H9 (cell line): ENCODE measurements at regions not wholly inside any gene's neighbourhood (a gene's known extent, or its start where the extent isn't known, plus 50 kb on each side); places are given as distances from the start of the nearest gene placed in this dataset.

Experiments
- DNase-seq: peaks from one replicate; pipeline ENCODE4 v3.0.0-alpha.2; 2017
- H2AFZ ChIP-seq: one replicate; pipeline ENCODE4 v1.6.1; 2013; ENCODE audit warnings: mild to moderate bottlenecking, low read length, control low read depth, moderate library complexity
- H2AK5ac ChIP-seq: 2 replicates; pipeline ENCODE4 v1.6.1; 2013; ENCODE audit warnings: low read length, control low read depth, mixed read lengths; ENCODE audit not compliant: insufficient read length
- H2BK120ac ChIP-seq: one replicate; pipeline ENCODE4 v1.6.1; 2013; ENCODE audit warnings: low read depth, mild to moderate bottlenecking, low read length, control low read depth, inconsistent platforms; ENCODE audit not compliant: poor library complexity, severe bottlenecking
- H2BK12ac ChIP-seq: 2 replicates; pipeline ENCODE4 v1.6.1; 2013; ENCODE audit warnings: low read length, control low read depth, mixed read lengths, low read depth; ENCODE audit not compliant: insufficient read length
- H2BK15ac ChIP-seq: 2 replicates; pipeline ENCODE4 v1.6.1; 2013; ENCODE audit warnings: low read depth, low read length, control low read depth
- H2BK20ac ChIP-seq: one replicate; pipeline ENCODE4 v1.6.1; 2013; ENCODE audit warnings: low read depth, mild to moderate bottlenecking, low read length, control low read depth, inconsistent platforms; ENCODE audit not compliant: poor library complexity, severe bottlenecking
- H2BK5ac ChIP-seq: 2 replicates; pipeline ENCODE4 v1.6.1; 2013; ENCODE audit warnings: low read length, control low read depth, mixed read lengths; ENCODE audit not compliant: insufficient read length
- H3K14ac ChIP-seq: 2 replicates; pipeline ENCODE4 v1.6.1; 2013; ENCODE audit warnings: low read length, control low read depth; ENCODE audit not compliant: insufficient read depth
- H3K18ac ChIP-seq: 2 replicates; pipeline ENCODE4 v1.6.1; 2013; ENCODE audit warnings: low read depth, mild to moderate bottlenecking, mixed read lengths, low read length, control low read depth; ENCODE audit not compliant: insufficient read length
- H3K23ac ChIP-seq: 2 replicates; pipeline ENCODE4 v1.6.1; 2013; ENCODE audit warnings: low read length, control low read depth, mixed read lengths, low read depth; ENCODE audit not compliant: insufficient read length
- H3K23me2 ChIP-seq: 2 replicates; pipeline ENCODE4 v1.6.1; 2013; ENCODE audit warnings: low read depth, mild to moderate bottlenecking, mixed read lengths, low read length, control low read depth; ENCODE audit not compliant: insufficient read length, poor library complexity, severe bottlenecking
- H3K27ac ChIP-seq: 2 replicates; pipeline ENCODE4 v1.5.1; 2013; ENCODE audit warnings: low read length, control low read depth, mixed read lengths, low read depth; ENCODE audit not compliant: insufficient read length
- H3K27me3 ChIP-seq: 2 replicates; pipeline ENCODE4 v1.6.1; 2013; ENCODE audit warnings: low read length, control low read depth, inconsistent platforms; ENCODE audit not compliant: insufficient read depth
- H3K4ac ChIP-seq: 2 replicates; pipeline ENCODE4 v1.6.1; 2013; ENCODE audit warnings: low read depth, mild to moderate bottlenecking, control low read depth, inconsistent platforms, low read length, moderate library complexity
- H3K4me1 ChIP-seq: 2 replicates; pipeline ENCODE4 v1.6.1; 2013; ENCODE audit warnings: low read length, control low read depth, inconsistent platforms; ENCODE audit not compliant: insufficient read depth
- H3K4me2 ChIP-seq: 2 replicates; pipeline ENCODE4 v1.6.1; 2013; ENCODE audit warnings: low read length, control low read depth, mixed read lengths; ENCODE audit not compliant: insufficient read length, insufficient read depth
- H3K56ac ChIP-seq: 2 replicates; pipeline ENCODE4 v1.6.1; 2013; ENCODE audit warnings: low read depth, mild to moderate bottlenecking, mixed read lengths, low read length, control low read depth; ENCODE audit not compliant: insufficient read length
- H3K79me1 ChIP-seq: 2 replicates; pipeline ENCODE4 v1.6.1; 2013; ENCODE audit warnings: low read depth, mild to moderate bottlenecking, moderate library complexity, low read length, control low read depth, inconsistent platforms; ENCODE audit not compliant: insufficient read depth, poor library complexity, severe bottlenecking
- H3K79me2 ChIP-seq: 2 replicates; pipeline ENCODE4 v1.6.1; 2013; ENCODE audit warnings: low read length, control low read depth, inconsistent platforms; ENCODE audit not compliant: insufficient read depth
- H3K9ac ChIP-seq: 2 replicates; pipeline ENCODE4 v1.6.1; 2013; ENCODE audit warnings: low read length, control low read depth, mixed read lengths; ENCODE audit not compliant: insufficient read length; ENCODE audit errors: extremely low read depth
- H3K9me3 ChIP-seq: one replicate; pipeline ENCODE4 v1.6.1; 2013; ENCODE audit warnings: low read depth, low read length, inconsistent platforms; ENCODE audit not compliant: control insufficient read depth
- H3T11ph ChIP-seq: one replicate; pipeline ENCODE4 v1.6.1; 2013; ENCODE audit warnings: mild to moderate bottlenecking, low read length, control low read depth, inconsistent platforms
- H4K20me1 ChIP-seq: one replicate; pipeline ENCODE4 v1.6.1; 2013; ENCODE audit not compliant: control insufficient read depth, insufficient read length, insufficient read depth
- H4K5ac ChIP-seq: 2 replicates; pipeline ENCODE4 v1.6.1; 2013; ENCODE audit warnings: low read depth, mild to moderate bottlenecking, mixed read lengths, low read length, control low read depth; ENCODE audit not compliant: insufficient read length
- H4K8ac ChIP-seq: replicated peaks from 2 replicates; pipeline ENCODE4 v1.6.1; 2013; ENCODE audit warnings: low read length, control low read depth, mixed read lengths, low read depth; ENCODE audit not compliant: insufficient read length
- H4K91ac ChIP-seq: 2 replicates; pipeline ENCODE4 v1.6.1; 2013; ENCODE audit warnings: low read depth, mild to moderate bottlenecking, moderate library complexity, mixed read lengths, low read length, control low read depth; ENCODE audit not compliant: insufficient read length
- H3K27ac Mint-ChIP-seq, 3 experiments: 2 replicates in 2 of 3; 3 replicates in 1 of 3; pipeline ENCODE4 v1.8.0; 2020 to 2021; ENCODE audit warnings: mixed read lengths in 3 of 3, mild to moderate bottlenecking in 1 of 3, moderate library complexity in 1 of 3
- H3K27me3 Mint-ChIP-seq: 2 replicates; pipeline ENCODE4 v1.8.0; 2021; ENCODE audit warnings: low read depth, mild to moderate bottlenecking, moderate library complexity, mixed read lengths
- H3K36me3 Mint-ChIP-seq, 3 experiments: 2 replicates in 2 of 3; 3 replicates in 1 of 3; pipeline ENCODE4 v1.8.0; 2020 to 2021; ENCODE audit warnings: low read depth in 3 of 3, mixed read lengths in 3 of 3; ENCODE audit not compliant: insufficient read depth in 1 of 3
- H3K4me1 Mint-ChIP-seq, 2 experiments: 2 replicates each; pipeline ENCODE4 v1.8.0; 2020; ENCODE audit warnings: mixed read lengths in 2 of 2
- H3K4me3 Mint-ChIP-seq, 2 experiments: 2 replicates in 1 of 2; 3 replicates in 1 of 2; pipeline ENCODE4 v1.8.0; 2020 to 2021; ENCODE audit warnings: mild to moderate bottlenecking in 2 of 2, mixed read lengths in 2 of 2, moderate library complexity in 1 of 2
- H3K9me3 Mint-ChIP-seq, 2 experiments: 2 replicates in 1 of 2; 3 replicates in 1 of 2; pipeline ENCODE4 v1.8.0; 2020; ENCODE audit warnings: mild to moderate bottlenecking in 2 of 2, mixed read lengths in 2 of 2, moderate library complexity in 1 of 2
- WGBS: extraction: QIAGEN DNeasy Blood & Tissue Kit; methylation state at CpG from one replicate; pipeline ENCODE4 v1.1.7; 2013; ENCODE audit warnings: missing lambda C conversion rate, low lambda C conversion rate, mixed read lengths; ENCODE audit not compliant: insufficient read length; ENCODE audit errors: extremely low coverage; 5-methylcytosine and 5-hydroxymethylcytosine counted together
- TF ChIP-seq, protein P1 (sequence below): fragments of 200-600 bp; sonication (generic); conservative IDR thresholded peaks from 3 replicates; pipeline ENCODE4 v1.8.0; 2021; ENCODE audit warnings: antibody characterized with exemption, mild to moderate bottlenecking

DNA sequence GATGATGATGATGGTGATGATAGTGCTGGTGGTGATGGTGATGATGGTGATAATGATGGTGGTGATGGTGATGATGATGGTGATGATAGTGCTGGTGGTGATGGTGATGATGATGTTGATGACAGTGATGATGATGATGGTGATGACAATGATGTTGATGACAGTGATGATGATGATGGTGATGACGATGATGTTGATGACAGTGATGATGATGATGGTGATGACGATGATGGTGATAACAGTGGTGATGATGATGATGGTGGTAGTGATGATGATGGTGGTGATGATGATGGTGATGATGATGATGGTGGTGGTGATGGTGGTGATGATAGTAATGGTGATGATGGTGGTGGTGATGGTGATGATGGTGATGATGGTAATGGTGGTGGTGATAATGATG lies 80.1 kb upstream of the MXRA5 start:
- H3K27ac ChIP-seq, result no peak overlapping the region
- WGBS, result no CpG with 5 or more reads among the region's 2 CpGs
- H3K4me3 Mint-ChIP-seq, result no peak overlapping the region

More for the DNA sequence above, 80.1 kb upstream of the MXRA5 start:
- Mint-ChIP-seq H3K4me1 (no peaks in the 10 kb centered on the region), H3K27ac (no peak overlapping the region), H3K27me3 (no peaks in the 10 kb centered on the region), H3K9me3 (no peaks in the 10 kb centered on the region), H3K36me3 (no peaks in the 10 kb centered on the region)
- TF ChIP-seq, protein P1, sequence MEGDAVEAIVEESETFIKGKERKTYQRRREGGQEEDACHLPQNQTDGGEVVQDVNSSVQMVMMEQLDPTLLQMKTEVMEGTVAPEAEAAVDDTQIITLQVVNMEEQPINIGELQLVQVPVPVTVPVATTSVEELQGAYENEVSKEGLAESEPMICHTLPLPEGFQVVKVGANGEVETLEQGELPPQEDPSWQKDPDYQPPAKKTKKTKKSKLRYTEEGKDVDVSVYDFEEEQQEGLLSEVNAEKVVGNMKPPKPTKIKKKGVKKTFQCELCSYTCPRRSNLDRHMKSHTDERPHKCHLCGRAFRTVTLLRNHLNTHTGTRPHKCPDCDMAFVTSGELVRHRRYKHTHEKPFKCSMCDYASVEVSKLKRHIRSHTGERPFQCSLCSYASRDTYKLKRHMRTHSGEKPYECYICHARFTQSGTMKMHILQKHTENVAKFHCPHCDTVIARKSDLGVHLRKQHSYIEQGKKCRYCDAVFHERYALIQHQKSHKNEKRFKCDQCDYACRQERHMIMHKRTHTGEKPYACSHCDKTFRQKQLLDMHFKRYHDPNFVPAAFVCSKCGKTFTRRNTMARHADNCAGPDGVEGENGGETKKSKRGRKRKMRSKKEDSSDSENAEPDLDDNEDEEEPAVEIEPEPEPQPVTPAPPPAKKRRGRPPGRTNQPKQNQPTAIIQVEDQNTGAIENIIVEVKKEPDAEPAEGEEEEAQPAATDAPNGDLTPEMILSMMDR, result no peak
- no peak for DNase-seq
- Histone ChIP-seq H3K14ac (no peak overlapping the region), H3K27me3 (no peaks in the 10 kb centered on the region), H3K56ac (no peak overlapping the region), H2AFZ (no peak overlapping the region), H2BK120ac (no peak overlapping the region), H3K79me1 (no peaks in the 10 kb centered on the region), H3K9me3 (no peaks in the 10 kb centered on the region), H3K9ac (no peak overlapping the region), H3K4me2 (no peak overlapping the region), H3K18ac (no peak overlapping the region), H4K20me1 (no peaks in the 10 kb centered on the region), H4K91ac (no peak overlapping the region), H2BK15ac (no peak overlapping the region), H3K23ac (no peak overlapping the region), H3K4me1 (no peaks in the 10 kb centered on the region), H2BK5ac (no peak overlapping the region), H3K79me2 (peaks cover 2% of the 10 kb centered on the region; the same call in 1 of the 2 replicates), H2BK12ac (no peak overlapping the region), H2BK20ac (no peak overlapping the region), H4K8ac (no peak overlapping the region), H4K5ac (no peak overlapping the region), H3K4ac (no peak overlapping the region), H2AK5ac (no peak overlapping the region), H3K23me2 (no peaks in the 10 kb centered on the region), H3T11ph (no peak overlapping the region)
